ENCODE measurements at regions not wholly inside any gene's neighbourhood (a gene's known extent, or its start where the extent isn't known, plus 50 kb on each side); places are given as distances from the start of the nearest gene placed in this dataset.

DNA sequence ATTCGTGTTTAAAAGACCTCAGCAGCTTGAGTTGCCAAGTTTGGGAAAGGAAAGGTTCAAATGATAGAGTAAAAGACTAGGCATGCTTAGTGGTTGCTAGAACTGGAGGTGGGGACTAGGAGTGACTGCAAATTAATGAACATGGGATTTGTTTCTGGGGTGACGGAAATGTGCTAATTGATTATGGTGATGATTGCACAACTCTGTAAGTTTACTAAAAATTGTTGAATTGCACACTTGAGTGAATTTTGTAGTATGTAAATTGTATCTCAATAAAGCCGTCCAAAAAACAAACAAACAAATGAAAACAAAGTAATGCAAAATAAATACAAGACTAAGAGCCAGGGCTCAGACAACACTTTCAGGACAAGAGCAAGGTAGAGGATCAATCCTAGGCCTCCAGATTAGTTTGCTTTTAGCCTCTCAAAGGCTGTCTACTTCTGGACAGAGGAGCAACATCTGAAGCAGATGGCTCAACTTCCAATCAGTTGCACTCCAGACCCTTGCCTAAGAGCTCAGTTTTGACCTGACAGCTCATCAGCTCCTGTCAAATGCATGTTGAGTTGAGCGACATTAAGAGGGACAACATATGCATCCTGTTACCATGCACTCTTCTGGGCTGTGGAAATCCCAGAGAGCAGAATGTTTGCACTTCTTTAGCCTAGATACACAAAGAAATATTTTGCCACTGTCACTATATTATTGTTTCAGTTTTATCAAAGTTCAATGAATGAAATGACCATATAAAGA, 111.2 kb upstream of the ASIC2 start:
- Histone ChIP-seq H3K4me1 (ENCODE audit: insufficient read depth, low read length, severe bottlenecking) (no peaks in the 10 kb centered on the region), H3K36me3 (ENCODE audit: insufficient read depth, low read length) (no peaks in the 10 kb centered on the region), H3K9me3 (ENCODE audit: low read length) (no peaks in the 10 kb centered on the region), H3K4me2 (ENCODE audit: low read length) (no peak overlapping the region), H3K79me2 (ENCODE audit: insufficient read depth, low read length) (no peaks in the 10 kb centered on the region), H2AFZ (ENCODE audit: low read length) (no peak overlapping the region), H3K4me3 (ENCODE audit: low read depth, low read length, poor library complexity, severe bottlenecking) (no peak overlapping the region), H3K27ac (ENCODE audit: low read depth, low read length, poor library complexity, severe bottlenecking) (no peak overlapping the region), H3K9me2 (ENCODE audit: low read depth, low read length) (no peaks in the 10 kb centered on the region), H3K9ac (ENCODE audit: low read length) (no peak overlapping the region), H3K27me3 (ENCODE audit: insufficient read depth, low read length) (no peaks in the 10 kb centered on the region), H3F3A (ENCODE audit: insufficient read depth, low read length) (no peaks in the 10 kb centered on the region), H4K20me1 (ENCODE audit: insufficient read depth, low read length) (no peaks in the 10 kb centered on the region)
- TF ChIP-seq, protein P1, sequence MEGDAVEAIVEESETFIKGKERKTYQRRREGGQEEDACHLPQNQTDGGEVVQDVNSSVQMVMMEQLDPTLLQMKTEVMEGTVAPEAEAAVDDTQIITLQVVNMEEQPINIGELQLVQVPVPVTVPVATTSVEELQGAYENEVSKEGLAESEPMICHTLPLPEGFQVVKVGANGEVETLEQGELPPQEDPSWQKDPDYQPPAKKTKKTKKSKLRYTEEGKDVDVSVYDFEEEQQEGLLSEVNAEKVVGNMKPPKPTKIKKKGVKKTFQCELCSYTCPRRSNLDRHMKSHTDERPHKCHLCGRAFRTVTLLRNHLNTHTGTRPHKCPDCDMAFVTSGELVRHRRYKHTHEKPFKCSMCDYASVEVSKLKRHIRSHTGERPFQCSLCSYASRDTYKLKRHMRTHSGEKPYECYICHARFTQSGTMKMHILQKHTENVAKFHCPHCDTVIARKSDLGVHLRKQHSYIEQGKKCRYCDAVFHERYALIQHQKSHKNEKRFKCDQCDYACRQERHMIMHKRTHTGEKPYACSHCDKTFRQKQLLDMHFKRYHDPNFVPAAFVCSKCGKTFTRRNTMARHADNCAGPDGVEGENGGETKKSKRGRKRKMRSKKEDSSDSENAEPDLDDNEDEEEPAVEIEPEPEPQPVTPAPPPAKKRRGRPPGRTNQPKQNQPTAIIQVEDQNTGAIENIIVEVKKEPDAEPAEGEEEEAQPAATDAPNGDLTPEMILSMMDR (IDR thresholded peaks at IDR 0.05; ENCODE audit: low read length), result no peak
- TF ChIP-seq EZH2 (IDR thresholded peaks at IDR 0.05; ENCODE audit: borderline replicate concordance, low read length), result no peak

DNA sequence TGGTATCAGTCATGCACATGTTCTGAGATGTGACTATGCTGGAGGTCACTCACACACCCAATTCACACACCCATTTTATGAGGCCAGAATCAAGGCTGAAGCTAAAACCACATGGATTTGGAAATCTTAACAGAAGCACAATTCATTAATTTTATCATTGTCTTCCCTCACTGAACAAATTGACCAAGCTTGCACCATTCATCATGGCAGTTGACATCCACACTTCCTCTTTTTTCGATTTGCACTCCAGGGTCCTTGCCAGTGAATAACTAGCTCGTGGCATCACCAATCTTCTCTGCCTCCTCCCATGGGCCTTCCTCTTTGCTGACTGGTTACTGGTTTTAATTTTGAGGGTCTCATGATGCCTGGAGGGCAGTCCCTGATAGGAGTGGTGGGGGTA, 123.0 kb upstream of the ASIC2 start:
- TF ChIP-seq, protein P1 (IDR thresholded peaks at IDR 0.05; ENCODE audit: low read length), result no peak
- no peak for TF ChIP-seq EZH2 (IDR thresholded peaks at IDR 0.05; ENCODE audit: borderline replicate concordance, low read length)
- Histone ChIP-seq H3K9ac (ENCODE audit: low read length) (no peak overlapping the region), H3K27me3 (ENCODE audit: insufficient read depth, low read length) (no peaks in the 10 kb centered on the region), H3K9me2 (ENCODE audit: low read depth, low read length) (no peaks in the 10 kb centered on the region), H3K4me2 (ENCODE audit: low read length) (no peak overlapping the region), H3K27ac (ENCODE audit: low read depth, low read length, poor library complexity, severe bottlenecking) (no peak overlapping the region), H2AFZ (ENCODE audit: low read length) (no peak overlapping the region), H3K36me3 (ENCODE audit: insufficient read depth, low read length) (no peaks in the 10 kb centered on the region), H3K79me2 (ENCODE audit: insufficient read depth, low read length) (no peaks in the 10 kb centered on the region), H3F3A (ENCODE audit: insufficient read depth, low read length) (no peaks in the 10 kb centered on the region), H3K4me3 (ENCODE audit: low read depth, low read length, poor library complexity, severe bottlenecking) (no peak overlapping the region), H3K9me3 (ENCODE audit: low read length) (no peaks in the 10 kb centered on the region), H4K20me1 (ENCODE audit: insufficient read depth, low read length) (no peaks in the 10 kb centered on the region), H3K4me1 (ENCODE audit: insufficient read depth, low read length, severe bottlenecking) (no peaks in the 10 kb centered on the region)

DNA sequence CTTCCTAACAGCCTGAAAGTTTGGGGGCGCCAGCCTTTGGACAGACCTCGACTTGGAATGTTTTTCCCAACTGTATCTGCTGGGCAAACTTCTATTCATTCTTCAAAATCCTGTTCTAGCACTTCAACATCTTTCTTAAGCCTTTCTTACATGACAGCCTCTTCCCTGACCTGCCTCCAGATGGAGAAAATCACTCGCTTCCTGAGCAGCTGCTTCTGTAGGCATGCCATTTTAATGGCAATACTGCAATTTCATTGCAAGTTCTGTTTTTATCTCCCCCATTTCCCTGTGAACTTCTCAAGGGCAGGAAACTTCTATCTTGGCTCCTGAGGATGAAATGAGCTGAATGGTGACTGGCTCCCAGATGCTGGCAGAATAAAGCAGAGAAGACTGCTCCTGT, 128.8 kb upstream of the ASIC2 start:
- Histone ChIP-seq H3K4me2 (ENCODE audit: low read length) (no peak overlapping the region), H3K27me3 (ENCODE audit: insufficient read depth, low read length) (no peaks in the 10 kb centered on the region), H3K79me2 (ENCODE audit: insufficient read depth, low read length) (no peaks in the 10 kb centered on the region), H2AFZ (ENCODE audit: low read length) (no peak overlapping the region), H4K20me1 (ENCODE audit: insufficient read depth, low read length) (no peaks in the 10 kb centered on the region), H3K4me3 (ENCODE audit: low read depth, low read length, poor library complexity, severe bottlenecking) (no peak overlapping the region), H3F3A (ENCODE audit: insufficient read depth, low read length) (no peaks in the 10 kb centered on the region), H3K36me3 (ENCODE audit: insufficient read depth, low read length) (no peaks in the 10 kb centered on the region), H3K4me1 (ENCODE audit: insufficient read depth, low read length, severe bottlenecking) (no peaks in the 10 kb centered on the region), H3K9me2 (ENCODE audit: low read depth, low read length) (no peaks in the 10 kb centered on the region), H3K27ac (ENCODE audit: low read depth, low read length, poor library complexity, severe bottlenecking) (no peak overlapping the region), H3K9ac (ENCODE audit: low read length) (no peak overlapping the region), H3K9me3 (ENCODE audit: low read length) (no peaks in the 10 kb centered on the region)
- TF ChIP-seq, protein P1 (IDR thresholded peaks at IDR 0.05; ENCODE audit: low read length), result no peak
- TF ChIP-seq EZH2 (IDR thresholded peaks at IDR 0.05; ENCODE audit: borderline replicate concordance, low read length), result no peak
